ENCODE measurements at regions not wholly inside any gene's neighbourhood (a gene's known extent, or its start where the extent isn't known, plus 50 kb on each side); places are given as distances from the start of the nearest gene placed in this dataset.

DNA sequence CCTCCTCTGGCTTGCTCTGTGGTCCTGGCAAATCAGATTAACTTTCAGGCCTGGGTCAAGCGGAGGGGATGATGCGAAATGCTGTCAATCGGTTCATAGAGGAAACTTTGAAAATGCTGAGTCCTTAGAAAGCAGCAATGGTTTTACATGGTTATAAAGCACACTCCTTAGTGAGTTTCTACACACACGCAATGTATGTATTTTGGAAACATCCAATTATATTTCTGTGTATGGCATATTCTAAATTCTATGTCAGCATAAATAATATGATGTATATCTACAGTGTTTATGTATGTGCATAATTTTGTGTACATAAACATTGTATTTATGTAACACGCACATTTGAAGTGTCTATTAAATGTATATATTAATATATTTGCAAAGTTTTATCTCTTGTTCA is 118.0 kb upstream of the ARID2 start:
- TF ChIP-seq CTCF (IDR thresholded peaks at IDR 0.05; ENCODE audit: low read length) (no peak), EZH2 (optimal IDR thresholded peaks at IDR 0.05; ENCODE audit: low read depth, low read length) (no peak)

Measured in MM.1S (cell line).